ENCODE measurements at regions not wholly inside any gene's neighbourhood (a gene's known extent, or its start where the extent isn't known, plus 50 kb on each side); places are given as distances from the start of the nearest gene placed in this dataset.

- TF ChIP-seq CTCF (IDR thresholded peaks at IDR 0.05; ENCODE audit: low read depth, low read length) (no peak), POLR2A (IDR thresholded peaks at IDR 0.05; ENCODE audit: extremely low read depth, insufficient read length) (no peak)
Measured at GRCh38 chr18:4858379-4859127, 338.5 kb downstream of the AKAIN1 start.

Measured in NB4 (cell line).